ENCODE measurements at regions not wholly inside any gene's neighbourhood (a gene's known extent, or its start where the extent isn't known, plus 50 kb on each side); places are given as distances from the start of the nearest gene placed in this dataset.
"Not testable (repeated sequence)": the region's sequence is repeated elsewhere in the genome, so short reads cannot be mapped to it uniquely, and the experiment has no call there.

DNA sequence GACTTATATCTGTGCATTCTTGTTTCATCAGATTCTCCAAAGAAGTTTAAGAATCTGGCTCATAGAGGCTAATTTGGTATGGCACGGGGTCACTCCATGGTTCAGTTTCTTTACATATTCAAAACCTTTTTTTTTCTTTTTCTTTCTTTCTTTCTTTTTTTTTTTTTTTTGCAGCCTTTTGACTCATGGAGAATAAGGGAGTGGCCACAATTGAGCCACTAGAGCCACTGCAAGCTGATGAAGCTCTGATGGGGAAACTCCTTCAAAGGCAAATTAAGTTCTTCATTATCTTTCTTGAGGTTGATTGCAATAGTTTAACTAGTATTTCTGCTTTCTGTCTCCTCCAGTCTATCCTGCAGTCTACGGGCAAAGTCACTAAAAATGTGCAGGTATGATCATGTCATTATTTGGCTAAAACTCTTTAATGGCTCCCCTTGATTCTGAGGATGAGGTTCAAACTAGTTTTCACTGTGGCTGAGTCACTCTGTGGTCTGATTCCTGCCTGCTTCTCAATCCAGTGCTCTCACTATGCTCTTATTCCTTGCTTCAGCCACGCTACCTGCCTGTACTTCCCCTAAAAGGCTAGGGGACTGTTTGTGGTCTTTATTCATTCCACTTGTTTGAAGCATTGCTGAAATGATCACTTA lies 93.5 kb upstream of the RIOK2 start:
- TF ChIP-seq, protein P1, sequence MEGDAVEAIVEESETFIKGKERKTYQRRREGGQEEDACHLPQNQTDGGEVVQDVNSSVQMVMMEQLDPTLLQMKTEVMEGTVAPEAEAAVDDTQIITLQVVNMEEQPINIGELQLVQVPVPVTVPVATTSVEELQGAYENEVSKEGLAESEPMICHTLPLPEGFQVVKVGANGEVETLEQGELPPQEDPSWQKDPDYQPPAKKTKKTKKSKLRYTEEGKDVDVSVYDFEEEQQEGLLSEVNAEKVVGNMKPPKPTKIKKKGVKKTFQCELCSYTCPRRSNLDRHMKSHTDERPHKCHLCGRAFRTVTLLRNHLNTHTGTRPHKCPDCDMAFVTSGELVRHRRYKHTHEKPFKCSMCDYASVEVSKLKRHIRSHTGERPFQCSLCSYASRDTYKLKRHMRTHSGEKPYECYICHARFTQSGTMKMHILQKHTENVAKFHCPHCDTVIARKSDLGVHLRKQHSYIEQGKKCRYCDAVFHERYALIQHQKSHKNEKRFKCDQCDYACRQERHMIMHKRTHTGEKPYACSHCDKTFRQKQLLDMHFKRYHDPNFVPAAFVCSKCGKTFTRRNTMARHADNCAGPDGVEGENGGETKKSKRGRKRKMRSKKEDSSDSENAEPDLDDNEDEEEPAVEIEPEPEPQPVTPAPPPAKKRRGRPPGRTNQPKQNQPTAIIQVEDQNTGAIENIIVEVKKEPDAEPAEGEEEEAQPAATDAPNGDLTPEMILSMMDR (IDR thresholded peaks at IDR 0.05; ENCODE audit: extremely low read depth, missing control alignments) = no peak
- DNase-seq (ENCODE audit: low spot score) = no peak

DNA sequence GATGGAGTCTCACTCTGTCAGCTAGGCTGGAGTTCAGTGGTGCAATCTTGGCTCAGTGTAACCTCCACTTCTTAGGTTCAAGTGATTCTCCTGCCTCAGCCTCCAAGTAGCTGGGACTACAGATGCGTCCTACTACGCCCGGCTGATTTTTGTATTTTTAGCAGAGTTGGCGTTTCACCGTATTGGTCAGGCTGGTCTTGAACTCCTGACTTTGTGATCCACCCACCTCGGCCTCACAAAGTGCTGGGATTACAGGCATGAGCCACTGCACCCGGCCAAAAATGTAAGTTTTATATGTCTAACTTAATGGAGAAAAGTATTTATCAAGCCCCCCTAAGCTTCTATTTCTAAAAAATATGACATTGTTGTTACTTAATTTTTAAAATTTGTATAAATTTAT lies 98.2 kb upstream of the RIOK2 start:
- no peak for DNase-seq (ENCODE audit: low spot score)
- TF ChIP-seq, protein P1 (IDR thresholded peaks at IDR 0.05; ENCODE audit: extremely low read depth, missing control alignments) = no peak

DNA sequence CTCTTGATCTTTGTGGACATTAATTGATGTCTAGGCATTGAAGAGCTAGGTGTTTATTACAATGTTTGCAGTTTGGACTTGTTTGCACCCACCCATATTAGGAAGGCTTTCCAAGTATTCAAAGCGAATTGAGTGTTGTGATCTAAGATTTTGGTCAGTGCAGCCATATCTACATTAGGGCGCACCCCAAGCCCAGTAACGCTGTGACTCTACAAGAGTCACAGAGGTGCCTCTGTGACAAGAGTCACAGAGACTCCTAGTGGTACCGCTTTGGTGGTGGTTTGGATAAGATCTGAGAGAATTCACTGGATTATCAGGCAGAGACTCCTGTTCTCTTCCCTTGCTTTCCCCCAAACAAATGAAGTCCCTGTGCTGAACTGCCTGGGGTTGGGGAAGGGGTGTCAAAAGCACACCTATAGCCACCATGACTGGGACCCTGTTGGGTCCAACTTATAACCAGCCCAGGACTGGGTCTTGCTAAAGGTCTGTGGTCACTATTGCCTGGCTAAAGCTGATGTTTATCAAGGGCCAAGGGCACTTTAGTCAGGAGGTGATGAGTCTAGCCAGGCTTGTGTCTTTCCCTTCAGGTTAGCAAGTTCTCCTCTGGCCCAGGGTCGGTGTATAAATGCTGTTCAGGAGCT lies 114.1 kb upstream of the RIOK2 start:
- TF ChIP-seq, protein P1 (IDR thresholded peaks at IDR 0.05; ENCODE audit: extremely low read depth, missing control alignments) = peak; percentile 40
- DNase-seq (ENCODE audit: low spot score) = peak; percentile 69

DNA sequence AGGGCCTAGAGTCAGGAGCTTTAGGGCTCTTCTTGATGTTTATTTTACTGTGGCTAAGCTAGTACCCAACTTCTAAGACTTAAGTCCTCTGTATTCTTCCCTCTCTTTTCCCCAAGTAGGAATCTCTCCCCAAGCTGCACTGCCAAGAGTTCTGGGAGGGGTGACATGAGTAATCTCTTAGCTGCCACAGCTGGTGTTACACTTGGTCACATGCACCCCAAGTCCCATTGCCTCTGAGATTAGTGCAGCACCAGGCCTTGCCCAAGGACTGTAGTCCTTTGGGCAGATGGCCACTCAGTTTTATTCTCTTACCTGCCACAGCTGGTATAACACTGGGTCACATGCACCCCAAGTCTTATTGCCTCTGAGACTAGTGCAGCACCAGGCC lies 114.7 kb upstream of the RIOK2 start:
- TF ChIP-seq, protein P1 (IDR thresholded peaks at IDR 0.05; ENCODE audit: extremely low read depth, missing control alignments) = no peak
- DNase-seq (ENCODE audit: low spot score) = no peak

DNA sequence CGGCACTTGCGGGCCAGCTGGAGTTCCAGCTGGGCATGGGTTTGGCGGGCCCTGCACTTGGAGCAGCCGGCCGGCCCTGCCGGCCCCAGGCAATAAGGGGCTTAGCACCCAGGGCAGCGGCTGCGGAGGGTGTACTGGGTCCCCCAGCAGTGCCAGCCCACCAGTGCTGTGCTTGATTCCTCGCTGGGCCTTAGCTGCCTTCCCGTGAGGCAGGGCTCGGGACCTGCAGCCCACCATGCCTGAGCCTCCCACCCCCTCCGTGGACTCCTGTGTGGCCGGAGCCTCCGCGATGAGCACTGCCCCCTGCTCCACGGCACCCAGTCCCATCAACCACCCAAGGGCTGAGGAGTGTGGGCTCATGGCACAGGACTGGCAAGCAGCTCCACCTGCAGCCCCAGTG lies 118.1 kb upstream of the RIOK2 start:
- DNase-seq (ENCODE audit: low spot score) = not testable (repeated sequence)

DNA sequence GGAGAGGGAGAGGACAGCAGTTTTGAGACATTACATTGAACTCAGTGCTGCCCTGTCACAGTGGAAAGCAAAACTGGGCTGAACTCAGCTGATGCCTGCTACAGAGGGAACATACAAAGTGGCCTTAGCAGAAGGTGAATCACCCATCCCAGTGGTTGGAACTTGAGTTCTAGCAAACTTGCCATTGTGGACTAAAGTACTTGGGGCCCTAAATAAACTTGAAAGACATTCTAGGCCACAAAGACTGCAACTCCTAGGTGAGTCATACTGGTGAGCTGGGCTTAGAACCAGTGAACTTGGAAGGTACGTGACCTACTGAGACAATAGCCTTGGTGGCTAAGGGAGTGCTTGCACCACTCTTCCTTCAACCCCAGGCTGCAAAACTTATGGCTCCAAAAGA lies 155.7 kb upstream of the RIOK2 start:
- DNase-seq (ENCODE audit: low spot score) = no peak
- TF ChIP-seq, protein P1 (IDR thresholded peaks at IDR 0.05; ENCODE audit: extremely low read depth, missing control alignments) = no peak

DNA sequence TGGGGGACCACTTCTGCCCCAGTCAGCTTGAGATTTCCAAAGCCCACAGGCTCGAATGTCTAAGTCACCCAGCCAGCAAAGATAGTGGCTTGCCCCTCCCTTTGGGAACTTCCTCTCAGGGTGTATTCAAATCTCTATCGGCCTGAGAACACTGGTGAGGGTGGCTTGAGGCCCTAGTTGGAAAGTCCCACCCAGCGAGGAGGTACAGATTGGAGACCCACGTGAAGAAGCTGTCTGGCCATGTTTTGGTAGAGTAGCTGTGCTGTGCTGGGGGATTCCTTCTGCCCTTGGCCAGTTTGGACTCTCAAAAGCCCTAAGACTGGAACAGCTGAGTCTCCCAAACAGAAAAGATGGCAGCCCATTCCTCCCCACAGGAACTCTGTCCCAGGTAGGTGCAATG lies 172.7 kb upstream of the RIOK2 start:
- DNase-seq (ENCODE audit: low spot score) = peak; percentile 61
- TF ChIP-seq, protein P1 (IDR thresholded peaks at IDR 0.05; ENCODE audit: extremely low read depth, missing control alignments) = no peak

DNA sequence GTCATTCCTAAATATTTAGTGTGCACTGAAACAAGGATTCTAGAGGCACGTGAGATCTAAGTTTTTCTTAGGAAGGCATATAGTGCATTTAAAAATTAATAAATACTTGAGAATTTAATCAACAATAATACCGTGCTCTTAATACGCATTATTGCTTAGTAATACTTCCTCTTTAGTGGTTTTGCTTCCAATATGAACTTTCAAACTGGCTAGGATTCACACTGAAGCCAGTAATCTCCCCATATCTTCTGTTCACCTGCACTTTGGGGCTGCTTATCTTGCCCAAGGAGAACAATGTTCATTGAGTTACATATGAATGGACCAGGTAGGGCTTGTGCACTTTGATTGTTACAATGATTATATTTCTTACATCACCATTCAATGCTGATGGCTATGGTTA lies 180.5 kb upstream of the RIOK2 start:
- no peak for DNase-seq (ENCODE audit: low spot score)
- TF ChIP-seq, protein P1 (IDR thresholded peaks at IDR 0.05; ENCODE audit: extremely low read depth, missing control alignments) = no peak

All from GM20000 (cell line).